Activated CD8-positive, alpha-beta memory T cell treated with anti-CD3 and anti-CD28 coated beads, Interleukin-2, amount 50 U/mL, for 24 hours (primary cell): ENCODE measurements at regions not wholly inside any gene's neighbourhood (a gene's known extent, or its start where the extent isn't known, plus 50 kb on each side); places are given as distances from the start of the nearest gene placed in this dataset.
"Not testable (repeated sequence)": the region's sequence is repeated elsewhere in the genome, so short reads cannot be mapped to it uniquely, and the experiment has no call there.

Experiments used
- DNase-seq: peaks from one replicate; pipeline ENCODE4 v3.0.0-alpha.2; 2020; ENCODE audit errors: extremely low read depth

- no peak for DNase-seq
These were observed 1370.8 kb downstream of the GRIK2 start for GRCh38 chr6:102764317-102764716.

GRCh38 chr6:102763891-102764290 lies 1370.4 kb downstream of the GRIK2 start:
- no peak for DNase-seq

DNA sequence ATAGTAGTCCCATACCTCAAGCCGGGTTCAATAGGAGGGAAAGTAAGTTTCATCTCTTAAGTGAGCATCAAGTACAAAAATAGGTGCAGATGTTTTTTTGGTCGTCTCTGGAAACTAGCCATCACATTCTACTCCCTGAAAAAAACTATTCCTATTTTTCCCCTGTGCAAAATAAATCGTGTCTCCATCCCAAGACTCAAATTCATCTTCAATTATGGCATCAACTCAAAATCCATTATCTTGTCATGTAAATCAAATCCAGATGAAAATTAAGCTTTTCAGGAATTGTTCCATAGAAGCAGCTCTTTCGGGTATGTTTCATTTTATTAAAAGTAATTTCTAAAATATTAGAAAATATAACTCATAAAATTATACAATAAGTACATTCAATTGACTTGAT lies 1368.4 kb downstream of the GRIK2 start:
- no peak for DNase-seq

DNA sequence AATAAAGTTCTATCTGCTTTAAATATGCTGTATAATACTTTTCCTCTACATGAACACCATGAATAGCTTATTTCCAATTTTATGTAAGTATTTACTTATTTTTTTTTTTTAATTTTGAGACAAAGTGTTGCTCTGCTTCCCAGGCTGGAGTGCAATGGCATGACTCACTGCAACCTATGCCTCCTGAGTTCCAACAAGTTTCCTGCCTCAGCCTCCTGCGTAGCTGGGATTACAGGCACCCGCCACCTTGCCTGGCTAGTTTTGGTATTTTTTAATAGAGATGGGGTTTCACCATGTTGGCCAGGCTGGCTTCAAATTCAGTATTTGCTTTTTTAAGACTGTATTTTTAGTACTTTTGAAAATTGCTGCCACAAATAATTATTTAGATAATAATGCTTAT lies 1365.9 kb downstream of the GRIK2 start:
- DNase-seq, result no peak

GRCh38 chr6:102758536-102758935 lies 1365.0 kb downstream of the GRIK2 start:
- DNase-seq, result not testable (repeated sequence)

GRCh38 chr6:102749210-102749971 lies 1355.9 kb downstream of the GRIK2 start:
- no peak for DNase-seq

DNA sequence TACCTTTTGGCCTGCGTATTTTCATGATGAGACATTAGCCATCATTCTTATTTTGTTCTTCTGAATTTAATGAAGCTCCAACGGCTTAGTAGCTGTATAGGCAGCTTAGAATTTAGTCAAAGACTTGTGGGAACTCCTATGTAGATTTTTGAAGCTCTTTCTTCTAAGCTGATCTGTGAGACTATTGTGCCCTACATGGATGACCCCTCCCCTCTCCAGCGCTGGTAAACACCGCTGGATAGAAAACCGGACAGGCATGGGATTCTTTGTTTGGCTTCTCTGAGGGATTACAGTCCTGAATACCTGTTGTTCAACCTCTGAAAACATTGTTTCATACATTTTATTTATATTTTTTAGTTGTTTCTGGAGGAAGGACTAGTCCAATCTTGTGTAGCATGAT lies 1353.4 kb downstream of the GRIK2 start:
- no peak for DNase-seq

- no peak for DNase-seq
These were observed 1349.3 kb downstream of the GRIK2 start for GRCh38 chr6:102742754-102743356.

DNA sequence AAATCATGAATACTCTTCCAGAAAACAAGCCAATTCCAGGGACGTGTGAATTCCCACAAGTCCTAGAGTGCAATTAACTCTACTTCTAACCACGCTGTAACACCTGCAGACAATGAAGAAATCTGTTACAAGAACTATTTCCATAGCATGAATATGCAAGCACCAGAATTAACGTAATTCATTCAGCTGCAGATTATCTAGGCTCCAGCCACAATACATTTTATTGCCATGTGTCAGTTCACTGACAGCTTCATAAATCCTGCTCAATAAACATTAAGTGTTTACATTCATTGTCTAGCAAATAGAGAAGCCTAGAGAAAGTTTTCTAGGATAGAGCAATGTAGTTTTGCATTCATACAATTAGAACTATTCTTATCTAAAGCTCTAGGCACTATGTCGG lies 1348.5 kb downstream of the GRIK2 start:
- no peak for DNase-seq

DNA sequence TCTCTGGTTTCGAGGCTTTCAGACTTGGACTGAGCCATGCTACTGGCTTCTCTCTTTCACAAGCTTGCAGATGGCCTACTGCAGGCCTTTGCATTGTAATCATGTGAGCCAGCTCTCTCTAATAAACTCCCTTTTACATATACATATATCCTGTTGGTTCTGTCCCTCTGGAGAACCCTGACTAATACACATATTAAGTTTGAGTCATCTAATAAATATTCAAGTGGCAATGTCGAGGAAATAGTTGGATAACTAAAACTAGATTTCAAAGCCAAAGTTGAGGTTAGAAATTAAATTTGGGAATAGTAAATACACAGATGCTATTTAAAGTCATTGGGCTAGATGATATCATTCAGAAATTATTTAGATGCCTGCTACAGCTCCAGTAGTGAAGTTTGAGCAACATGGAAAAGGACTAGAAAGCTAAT lies 1343.4 kb downstream of the GRIK2 start:
- no peak for DNase-seq

DNA sequence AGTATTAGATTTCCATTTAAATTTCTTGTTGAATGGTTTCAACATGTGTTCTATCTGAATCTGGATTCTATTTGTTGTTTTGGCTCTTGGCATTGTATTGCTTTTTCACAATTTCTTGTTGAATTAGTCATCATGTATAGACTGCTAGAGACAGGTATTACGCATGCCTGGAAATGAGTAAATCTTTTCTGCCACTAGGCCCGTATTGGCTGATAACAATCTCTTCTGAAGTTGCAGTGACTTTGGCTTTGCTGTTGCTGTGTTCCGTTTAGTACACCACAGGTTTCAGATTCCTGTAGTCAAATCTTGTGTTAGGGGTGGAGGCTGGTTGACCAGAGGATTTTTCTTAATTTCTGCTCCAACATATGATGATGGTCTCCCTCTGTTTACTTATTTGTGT lies 1339.4 kb downstream of the GRIK2 start:
- DNase-seq, result no peak

DNA sequence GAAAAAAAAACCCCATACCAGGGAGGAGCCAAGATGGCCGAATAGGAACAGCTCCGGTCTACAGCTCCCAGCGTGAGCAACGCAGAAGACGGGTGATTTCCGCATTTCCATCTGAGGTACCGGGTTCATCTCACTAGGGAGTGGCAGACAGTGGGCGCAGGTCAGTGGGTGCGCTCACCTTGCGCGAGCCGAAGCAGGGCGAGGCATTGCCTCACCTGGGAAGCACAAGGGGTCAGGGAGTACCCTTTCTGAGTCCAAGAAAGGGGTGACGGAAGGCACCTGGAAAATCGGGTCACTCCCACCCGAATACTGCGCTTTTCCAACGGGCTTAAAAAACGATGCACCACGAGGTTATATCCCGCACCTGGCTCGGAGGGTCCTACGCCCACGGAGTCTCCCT lies 1328.6 kb downstream of the GRIK2 start:
- not testable (repeated sequence) for DNase-seq

DNA sequence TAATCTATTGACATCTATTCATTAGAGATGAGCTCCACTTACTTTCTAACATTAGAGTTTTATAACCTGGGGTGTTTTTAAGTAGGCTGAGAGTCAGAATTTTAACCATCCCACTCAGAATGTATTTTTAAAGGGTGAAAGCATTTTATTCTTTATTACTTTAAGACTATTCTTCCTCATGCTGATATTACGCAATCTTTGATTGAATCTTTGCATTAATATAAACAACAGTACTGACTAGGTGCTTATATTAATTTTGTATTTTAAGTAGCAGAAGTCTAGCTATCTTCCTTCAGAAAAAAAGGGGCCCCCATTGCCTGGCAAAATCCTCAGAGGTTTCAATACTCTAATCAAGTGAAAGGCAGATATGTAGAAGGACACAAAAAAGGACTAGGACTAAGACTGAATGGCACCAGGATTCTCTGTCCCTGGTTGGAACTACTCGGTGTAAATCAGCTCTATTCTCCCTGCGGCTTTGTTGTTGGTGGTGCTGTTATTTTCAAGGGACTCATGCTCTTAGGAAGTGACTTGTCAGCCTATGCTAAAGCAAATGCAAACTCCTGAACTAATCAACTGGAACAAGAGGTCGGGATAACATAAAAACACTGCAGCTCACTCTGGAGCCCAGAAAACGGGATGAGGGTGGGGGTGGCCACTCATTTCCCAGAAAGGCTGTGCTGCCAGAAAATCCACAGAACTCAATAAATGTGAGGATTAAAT lies 1324.4 kb downstream of the GRIK2 start:
- no peak for DNase-seq

DNA sequence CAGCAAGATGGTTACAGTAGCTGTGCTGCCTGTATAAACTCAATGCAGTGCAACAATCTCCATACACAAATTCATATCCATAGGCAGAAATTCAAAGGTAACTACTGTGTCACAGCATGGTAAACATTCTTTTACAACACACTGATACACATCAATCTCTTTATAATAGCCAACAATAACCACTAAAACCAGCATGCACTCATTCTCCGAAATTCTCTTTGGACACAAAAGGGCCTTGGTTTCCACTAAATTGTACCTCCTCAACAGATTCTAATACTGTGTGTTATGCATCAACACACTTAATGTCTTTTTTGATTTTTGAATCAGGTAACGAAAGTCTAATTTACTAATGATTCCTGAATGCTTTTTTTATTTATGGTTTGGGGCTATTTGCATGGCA lies 1323.7 kb downstream of the GRIK2 start:
- DNase-seq, result no peak

GRCh38 chr6:102701019-102701418 lies 1307.5 kb downstream of the GRIK2 start:
- no peak for DNase-seq

DNA sequence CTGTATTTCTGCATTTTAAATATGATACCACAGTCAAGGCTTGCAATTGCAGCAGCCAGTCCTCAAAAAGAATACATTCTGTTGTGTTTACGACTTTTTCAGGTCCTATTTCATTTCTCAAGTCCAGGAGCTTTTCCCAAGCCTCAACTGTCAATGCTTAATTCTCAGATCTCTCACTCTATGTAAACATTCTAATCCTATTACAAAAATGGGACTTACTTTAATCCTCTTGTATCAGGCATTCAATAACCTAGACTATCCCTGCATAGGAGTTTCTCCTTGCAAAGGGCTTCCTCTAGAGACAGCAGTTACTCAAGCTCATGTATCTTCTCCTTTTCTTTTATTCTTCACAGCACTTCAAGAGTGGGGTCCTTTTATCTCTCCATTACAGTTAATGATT lies 1293.0 kb downstream of the GRIK2 start:
- DNase-seq, result no peak

DNA sequence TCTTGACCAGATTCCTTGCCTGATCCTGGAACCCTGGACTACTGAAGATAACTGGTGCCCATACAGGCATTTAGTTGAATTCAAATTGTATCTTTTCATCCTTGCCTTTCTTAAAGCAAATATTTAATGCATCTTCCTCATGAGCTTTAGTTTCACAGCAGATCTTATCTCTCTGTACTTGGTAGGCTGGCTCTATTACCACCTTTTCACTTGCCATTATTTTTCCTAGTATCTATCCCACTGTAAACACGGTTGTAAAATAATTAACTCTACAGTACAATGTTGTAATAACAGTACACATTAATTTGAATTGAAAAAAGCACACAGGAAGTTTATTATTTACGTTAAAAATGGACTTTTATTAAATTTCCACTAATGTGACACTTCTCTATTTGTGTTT lies 1286.9 kb downstream of the GRIK2 start:
- DNase-seq, result no peak

- DNase-seq, result no peak
These were observed 1286.4 kb downstream of the GRIK2 start for GRCh38 chr6:102679865-102680264.

DNA sequence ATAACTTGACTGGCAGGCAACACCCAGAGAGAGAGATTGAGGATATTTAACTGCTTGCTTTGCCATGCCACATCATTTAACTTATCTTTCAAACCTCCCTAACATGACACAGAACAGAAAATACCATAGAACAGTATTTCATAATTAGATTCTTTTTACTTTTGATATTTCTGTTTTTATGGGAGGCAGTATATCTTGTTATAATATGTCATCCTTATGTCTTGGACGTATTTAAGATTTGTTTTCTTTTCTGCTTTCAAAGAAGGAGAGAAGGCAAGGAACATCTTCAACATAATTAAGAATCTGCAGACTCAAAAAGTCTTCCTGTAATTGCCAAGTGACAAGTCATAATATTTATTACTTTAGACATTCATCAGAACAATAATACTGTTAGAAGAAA lies 1283.7 kb downstream of the GRIK2 start:
- no peak for DNase-seq

DNA sequence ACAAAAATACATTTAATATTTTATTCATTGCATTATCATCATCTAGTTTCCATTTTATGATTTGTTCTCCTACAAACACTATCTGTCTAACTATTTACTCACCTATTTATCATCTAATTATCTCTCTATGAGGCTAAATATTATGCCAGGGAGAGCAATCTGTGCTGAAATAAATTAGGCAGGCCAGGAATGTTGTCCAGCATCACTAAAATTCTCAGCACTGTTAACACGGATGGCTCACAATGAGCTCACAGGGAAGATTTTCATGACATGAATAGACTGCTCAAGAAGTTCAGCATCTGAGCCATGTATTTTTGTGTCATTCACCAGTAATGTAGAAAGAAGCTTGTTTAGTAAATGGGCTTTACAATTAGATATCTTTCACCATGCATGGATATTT lies 1277.2 kb downstream of the GRIK2 start:
- DNase-seq, result no peak

DNA sequence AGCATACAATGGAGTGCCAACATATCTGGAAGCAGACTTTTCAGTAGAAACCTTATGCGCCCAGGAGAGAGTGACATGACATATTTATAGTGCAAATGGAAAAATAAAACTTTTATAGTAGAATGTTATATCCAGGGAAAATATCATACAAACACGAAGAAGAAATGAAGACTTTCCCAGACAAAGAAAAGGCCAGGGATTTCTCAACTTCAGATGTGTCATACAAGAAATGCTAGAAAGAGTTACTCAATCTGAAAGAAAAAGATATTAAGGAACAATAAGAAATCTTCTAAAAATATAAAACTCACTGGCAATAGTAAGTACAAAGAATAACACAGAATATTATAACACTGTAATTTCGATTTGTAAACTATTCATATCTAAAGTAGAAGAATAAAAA lies 1269.3 kb downstream of the GRIK2 start:
- DNase-seq, result no peak

- no peak for DNase-seq
These were observed 1266.8 kb downstream of the GRIK2 start for GRCh38 chr6:102660303-102660702.

DNA sequence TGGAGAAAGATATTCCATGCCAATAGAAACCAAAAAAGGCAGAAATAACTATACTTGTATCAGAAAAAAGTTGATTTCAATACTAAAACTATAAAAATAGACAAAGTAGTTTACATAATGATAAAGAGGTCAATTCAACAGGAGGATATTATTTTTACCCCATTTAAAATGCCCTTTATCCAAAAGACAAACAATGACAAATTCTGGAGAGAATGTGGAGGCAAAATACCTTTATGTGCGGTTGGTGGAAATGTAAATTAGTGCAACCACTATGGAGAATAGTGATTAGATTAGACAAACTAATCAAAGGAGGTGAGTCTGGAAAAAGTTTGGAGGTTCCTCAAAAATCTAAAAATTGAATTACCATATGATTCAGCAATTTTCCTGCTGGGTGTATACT lies 1262.3 kb downstream of the GRIK2 start:
- no peak for DNase-seq
